A673 (cell line): ENCODE measurements at regions not wholly inside any gene's neighbourhood (a gene's known extent, or its start where the extent isn't known, plus 50 kb on each side); places are given as distances from the start of the nearest gene placed in this dataset.

Experiments
- BruUV-seq: library from RNA; stranded (reverse); fragments of 400-500 nt; replicated peaks from 2 replicates; lab custom pipeline; 2021; lab: Mats Ljungman, UMichigan
- CTCF ChIA-PET: fragments of 300-600 bp; sonication (Branson Sonifier 250); formaldehyde crosslinking; loops from one replicate; lab custom pipeline; 2022; ENCODE audit warnings: antibody characterized with exemption; lab: Charles Lee
- POLR2A ChIA-PET: fragments of 300-600 bp; sonication (Branson Sonifier 250); formaldehyde crosslinking; loops from one replicate; lab custom pipeline; 2022; ENCODE audit warnings: antibody characterized with exemption; ENCODE audit not compliant: low non-redundant PET; lab: Charles Lee
- DNase-seq: peaks from one replicate; pipeline ENCODE4 v3.0.0-alpha.2; 2015; ENCODE audit warnings: low spot score
- H3K27ac ChIP-seq: fragments of 200-600 bp; sonication (generic); 2 replicates; pipeline ENCODE4 v1.5.1; 2016; ENCODE audit warnings: mixed run types, low read depth, mild to moderate bottlenecking, mixed read lengths, antibody characterized with exemption, low read length; ENCODE audit not compliant: poor library complexity, severe bottlenecking
- H3K27me3 ChIP-seq: fragments of 200-600 bp; sonication (generic); replicated peaks from 2 replicates; pipeline ENCODE4 v1.6.1; 2017; ENCODE audit warnings: mixed run types, low read depth, mild to moderate bottlenecking, mixed read lengths, antibody characterized with exemption, low read length; ENCODE audit not compliant: insufficient read depth, poor library complexity
- H3K36me3 ChIP-seq: fragments of 200-600 bp; sonication (generic); 2 replicates; pipeline ENCODE4 v1.6.1; 2016; ENCODE audit warnings: mixed run types, mild to moderate bottlenecking, mixed read lengths, antibody characterized with exemption, low read length; ENCODE audit not compliant: insufficient read depth, poor library complexity, severe bottlenecking
- H3K4me1 ChIP-seq: fragments of 200-600 bp; sonication (generic); 2 replicates; pipeline ENCODE4 v1.6.1; 2017; ENCODE audit warnings: mixed run types, mild to moderate bottlenecking, mixed read lengths, antibody characterized with exemption, low read length; ENCODE audit not compliant: insufficient read depth, poor library complexity, severe bottlenecking
- H3K4me3 ChIP-seq: fragments of 200-600 bp; sonication (generic); 2 replicates; pipeline ENCODE4 v1.5.1; 2016; ENCODE audit warnings: low read depth, mixed run types, mild to moderate bottlenecking, mixed read lengths, low read length; ENCODE audit not compliant: poor library complexity, severe bottlenecking
- H3K9me3 ChIP-seq: fragments of 200-600 bp; sonication (generic); 2 replicates; pipeline ENCODE4 v1.6.1; 2016; ENCODE audit warnings: mixed run types, low read depth, mild to moderate bottlenecking, mixed read lengths, antibody characterized with exemption, low read length; ENCODE audit not compliant: poor library complexity, severe bottlenecking
- CTCF ChIP-seq: fragments of 300-800, 200-600 bp; sonication (generic); conservative IDR thresholded peaks from 2 replicates; pipeline ENCODE4 v1.5.1; 2017; ENCODE audit warnings: low read depth, mild to moderate bottlenecking, antibody characterized with exemption, low read length, moderate library complexity, mixed read lengths
- EZH2 ChIP-seq: fragments of 200-600 bp; sonication (generic); IDR thresholded peaks from 2 replicates; pipeline ENCODE4 v1.6.1; 2017; ENCODE audit warnings: borderline replicate concordance, low read depth, mild to moderate bottlenecking, mixed read lengths, antibody characterized with exemption, low read length; ENCODE audit not compliant: poor library complexity, severe bottlenecking
- intact Hi-C: fragments of 100-400 bp; cut with micrococcal nuclease; formaldehyde crosslinking; loops from one replicate; pipeline ENCODE4 v1.10.0; 2022; ENCODE audit not compliant: unreplicated experiment

- no peaks in the 10 kb centered on the region for H3K4me1 ChIP-seq
- no peaks in the 10 kb centered on the region for H3K36me3 ChIP-seq
- CTCF ChIA-PET, result no interaction called here
- no peaks in the 10 kb centered on the region for H3K27me3 ChIP-seq
- no TSS peak for BruUV-seq
- no peak for DNase-seq
- no peak overlapping the region for H3K27ac ChIP-seq
- intact Hi-C loops, result no loop called here
- H3K9me3 ChIP-seq, result peaks cover 3% of the 10 kb centered on the region
- TF ChIP-seq EZH2 (no peak), CTCF (no peak)
- H3K4me3 ChIP-seq, result no peak overlapping the region
- POLR2A ChIA-PET, result no interaction called here
Measured at GRCh38 chr6:164570801-164571200, 738.6 kb downstream of the C6orf118 start.

- DNase-seq, result no peak
- TF ChIP-seq EZH2 (no peak), CTCF (no peak)
- Histone ChIP-seq H3K9me3 (peaks cover 8% of the 10 kb centered on the region), H3K4me1 (no peaks in the 10 kb centered on the region), H3K27me3 (no peaks in the 10 kb centered on the region), H3K4me3 (no peak overlapping the region), H3K27ac (no peak overlapping the region), H3K36me3 (no peaks in the 10 kb centered on the region)
- ChIA-PET POLR2A (no interaction called here), CTCF (no interaction called here)
- no TSS peak for BruUV-seq
- intact Hi-C loops, result no loop called here
Measured at GRCh38 chr6:164569509-164569908, 739.9 kb downstream of the C6orf118 start.

- no TSS peak for BruUV-seq
- DNase-seq, result no peak
- Histone ChIP-seq H3K4me3 (no peak overlapping the region), H3K27me3 (no peaks in the 10 kb centered on the region), H3K27ac (no peak overlapping the region), H3K36me3 (no peaks in the 10 kb centered on the region), H3K9me3 (peaks cover 19% of the 10 kb centered on the region), H3K4me1 (no peaks in the 10 kb centered on the region)
- intact Hi-C loops, result no loop called here
- POLR2A ChIA-PET, result no interaction called here
- TF ChIP-seq CTCF (no peak), EZH2 (no peak)
- CTCF ChIA-PET, result no interaction called here
Measured at GRCh38 chr6:164563924-164564323, 745.5 kb downstream of the C6orf118 start.
